B cell (primary cell): ENCODE measurements at regions not wholly inside any gene's neighbourhood (a gene's known extent, or its start where the extent isn't known, plus 50 kb on each side); places are given as distances from the start of the nearest gene placed in this dataset.
A peak's percentile ranks its signal among the peaks of the same experiment; 100 is the strongest.

Source experiments
- ATAC-seq: fragments of 200-7000 bp; cut with Tn5 transposase; one replicate; pipeline ENCODE4 v1.10.0; 2021; ENCODE audit warnings: low read depth, mild to moderate bottlenecking, moderate number of reproducible peaks, moderate library complexity
- CTCF ChIA-PET: fragments of 350-600 bp; sonication (Branson Sonifier 250); formaldehyde crosslinking; loops from one replicate; lab custom pipeline; 2021; ENCODE audit warnings: antibody characterized with exemption, inconsistent platforms; lab: Charles Lee
- POLR2A ChIA-PET: fragments of 350-600 bp; sonication (Branson Sonifier 250); formaldehyde crosslinking; loops from one replicate; lab custom pipeline; 2021; ENCODE audit warnings: antibody characterized with exemption; lab: Charles Lee
- DNase-seq: peaks from one replicate; pipeline ENCODE4 v3.0.0; 2013
- H2AFZ ChIP-seq: 2 replicates; pipeline ENCODE4 v1.6.1; 2012; ENCODE audit warnings: mild to moderate bottlenecking, low read depth, low read length; ENCODE audit not compliant: insufficient read depth, poor library complexity, severe bottlenecking
- H3K27ac ChIP-seq, 2 donors: 1 replicate in 1 of 2; 2 replicates in 1 of 2; pipeline ENCODE4 v1.5.1; 2012 to 2013; ENCODE audit warnings: low read length in 2 of 2, mild to moderate bottlenecking in 2 of 2, moderate library complexity in 1 of 2
- H3K27me3 ChIP-seq, 4 experiments: fragments of 200-600 bp in 1 of 4; sonication (generic) in 1 of 4; replicated peaks in 1 of 4; 1 replicate in 2 of 4; 2 replicates in 2 of 4; pipeline versions ENCODE4 v1.6.1 to v1.7.0; 2013 to 2016; ENCODE audit warnings: low read length in 3 of 4, mild to moderate bottlenecking in 2 of 4, mixed read lengths in 1 of 4, moderate library complexity in 1 of 4; ENCODE audit not compliant: insufficient read depth in 4 of 4, control insufficient read depth in 3 of 4; ENCODE audit errors: control extremely low read depth in 1 of 4
- H3K36me3 ChIP-seq, 2 experiments: replicated peaks in 1 of 2; 1 replicate in 1 of 2; 2 replicates in 1 of 2; pipeline versions ENCODE4 v1.6.1 to v1.7.1; 2013; ENCODE audit warnings: low read length in 1 of 2; ENCODE audit not compliant: insufficient read depth in 2 of 2, control insufficient read depth in 1 of 2; ENCODE audit errors: control extremely low read depth in 1 of 2, extremely low read depth in 1 of 2
- H3K4me1 ChIP-seq, 2 donors: fragments of 200-600 bp in 1 of 2; sonication (generic) in 1 of 2; 1 replicate in 1 of 2; 2 replicates in 1 of 2; pipeline versions ENCODE4 v1.5.1 to v1.6.1; 2013 to 2017; ENCODE audit warnings: low read length in 2 of 2; ENCODE audit not compliant: control insufficient read depth in 2 of 2, insufficient read depth in 2 of 2
- H3K4me2 ChIP-seq: replicated peaks from 2 replicates; pipeline ENCODE3; 2012; ENCODE audit warnings: mild to moderate bottlenecking, low read depth, low read length; ENCODE audit not compliant: poor library complexity, severe bottlenecking
- H3K4me3 ChIP-seq, 5 experiments: fragments of 200-600 bp in 1 of 5; sonication (generic) in 1 of 5; 1 replicate in 3 of 5; 2 replicates in 2 of 5; pipeline versions ENCODE4 v1.5.1 to v1.7.0; 2011 to 2016; ENCODE audit warnings: low read length in 4 of 5, mild to moderate bottlenecking in 4 of 5, low read depth in 2 of 5, control low read depth in 1 of 5, moderate library complexity in 1 of 5; ENCODE audit not compliant: insufficient read depth in 1 of 5; ENCODE audit errors: control extremely low read depth in 1 of 5, extremely low read depth in 1 of 5
- H3K79me2 ChIP-seq: fragments of 200-600 bp; sonication (generic); one replicate; pipeline ENCODE4 v1.6.0; 2016; ENCODE audit warnings: low read length; ENCODE audit not compliant: control insufficient read depth, insufficient read depth
- H3K9ac ChIP-seq: fragments of 200-600 bp; sonication (generic); 2 replicates; pipeline ENCODE4 v1.6.1; 2017; ENCODE audit warnings: mild to moderate bottlenecking, low read length, moderate library complexity
- H3K9me3 ChIP-seq, 3 donors: one replicate each; pipeline versions ENCODE4 v1.6.1 to v1.7.1; 2013; ENCODE audit warnings: low read length in 2 of 3; ENCODE audit not compliant: control insufficient read depth in 2 of 3, insufficient read depth in 1 of 3; ENCODE audit errors: control extremely low read depth in 1 of 3
- H4K20me1 ChIP-seq: 2 replicates; pipeline ENCODE4 v1.6.0; 2012; ENCODE audit warnings: mild to moderate bottlenecking, low read length; ENCODE audit not compliant: insufficient read depth, control insufficient read depth, poor library complexity, severe bottlenecking
- H3K27ac Mint-ChIP-seq: one replicate; pipeline ENCODE4 v1.8.0; 2021; ENCODE audit warnings: mixed read lengths
- H3K27me3 Mint-ChIP-seq: one replicate; pipeline ENCODE4 v1.8.0; 2021; ENCODE audit warnings: mixed read lengths
- H3K4me1 Mint-ChIP-seq: one replicate; pipeline ENCODE4 v1.8.0; 2021; ENCODE audit warnings: mixed read lengths
- H3K4me3 Mint-ChIP-seq: one replicate; pipeline ENCODE4 v1.8.0; 2021; ENCODE audit warnings: mixed read lengths
- H3K9me3 Mint-ChIP-seq: one replicate; pipeline ENCODE4 v1.8.0; 2022; ENCODE audit warnings: mixed read lengths; ENCODE audit not compliant: insufficient read depth
- EZH2 ChIP-seq: IDR thresholded peaks from 2 replicates; pipeline ENCODE4 v1.6.1; 2012; ENCODE audit warnings: borderline replicate concordance, low read depth, mild to moderate bottlenecking, moderate library complexity, low read length; ENCODE audit not compliant: insufficient read depth, poor library complexity, severe bottlenecking
- WGBS: methylation state at CpG from one replicate; pipeline ENCODE4 v1.1.5; 2013; ENCODE audit warnings: missing lambda C conversion rate; ENCODE audit not compliant: insufficient coverage; 5-methylcytosine and 5-hydroxymethylcytosine counted together
- intact Hi-C: fragments of 100-400 bp; cut with micrococcal nuclease; formaldehyde crosslinking; loops from one replicate; pipeline ENCODE4 v1.10.0; 2022
- TF ChIP-seq, protein P1 (sequence below): fragments of 200-600 bp; IDR thresholded peaks from one replicate; pipeline ENCODE4 v1.8.0; 2022; ENCODE audit warnings: antibody characterized with exemption, mild to moderate bottlenecking

DNA sequence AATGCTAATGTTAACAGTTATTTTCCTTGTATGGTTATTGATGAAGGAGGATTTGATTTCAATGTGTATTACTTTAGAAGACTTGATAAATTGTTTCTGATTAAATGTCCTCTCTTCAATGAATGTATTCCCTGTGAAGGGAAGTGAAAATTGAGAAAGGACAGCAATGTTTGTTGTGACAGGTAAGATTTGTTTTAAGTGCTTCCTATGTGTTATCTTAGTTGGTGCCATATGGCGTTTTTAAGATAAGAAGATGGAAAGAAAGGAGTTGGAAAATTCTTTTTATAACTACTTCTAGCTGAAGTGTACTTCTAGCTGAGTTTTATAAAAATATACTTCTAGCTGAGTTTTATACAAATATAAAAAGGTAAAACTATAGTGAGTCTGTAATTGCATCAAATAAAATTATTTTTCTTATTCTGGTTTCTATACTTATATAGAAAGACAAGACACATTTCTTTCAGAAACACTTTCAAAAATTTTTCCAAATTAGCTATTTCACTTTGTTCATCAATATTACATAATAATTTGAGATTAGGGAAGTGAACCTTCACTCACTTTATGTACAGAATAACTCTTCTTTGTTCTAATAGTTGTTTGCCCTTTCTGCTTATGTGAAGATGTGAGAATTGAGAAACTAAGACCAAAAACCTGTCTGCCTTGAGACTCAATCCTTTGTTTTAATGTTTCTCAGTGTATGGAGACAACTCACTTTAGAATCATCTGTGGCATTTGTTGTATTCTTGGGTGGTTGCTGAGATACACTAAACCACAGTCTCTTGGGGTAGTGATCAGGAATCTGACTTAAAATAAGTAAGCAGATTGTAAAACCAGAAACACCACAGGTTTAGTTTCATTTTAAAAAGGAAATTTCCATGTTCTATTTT, 382.9 kb upstream of the B3GALT2 start:
- no peak overlapping the region for H3K4me3 Mint-ChIP-seq
- DNase-seq (peak; percentile 8), ATAC-seq (no peak)
- no peaks in the 10 kb centered on the region for H3K9me3 Mint-ChIP-seq
- no peaks in the 10 kb centered on the region for H3K79me2 ChIP-seq
- peaks cover 4 to 17% of the 10 kb centered on the region in 2 donors for H3K4me1 ChIP-seq
- peaks cover 2% of the 10 kb centered on the region for H3K27me3 Mint-ChIP-seq
- peak overlapping the region in 1 of 2 donors; percentile 45 for H3K27ac ChIP-seq
- H3K4me2 ChIP-seq: peak overlapping the region; percentile 2
- no peak overlapping the region for H3K4me3 ChIP-seq
- H2AFZ ChIP-seq: no peak overlapping the region
- H3K27ac Mint-ChIP-seq: no peak overlapping the region
- WGBS: no CpG with 5 or more reads among the region's 1 CpG
- no peaks in the 10 kb centered on the region for H3K27me3 ChIP-seq
- intact Hi-C loops: loop anchor here (2.0 kb wide), 1 partner anchor 33 kb away; no protein-coding TSS in a partner anchor
- H3K9me3 ChIP-seq: no peaks in the 10 kb centered on the region
- POLR2A ChIA-PET: no interaction called here
- peaks cover 21% of the 10 kb centered on the region for H3K4me1 Mint-ChIP-seq
- no peaks in the 10 kb centered on the region for H3K36me3 ChIP-seq
- no peak for TF ChIP-seq EZH2
- TF ChIP-seq, protein P1, sequence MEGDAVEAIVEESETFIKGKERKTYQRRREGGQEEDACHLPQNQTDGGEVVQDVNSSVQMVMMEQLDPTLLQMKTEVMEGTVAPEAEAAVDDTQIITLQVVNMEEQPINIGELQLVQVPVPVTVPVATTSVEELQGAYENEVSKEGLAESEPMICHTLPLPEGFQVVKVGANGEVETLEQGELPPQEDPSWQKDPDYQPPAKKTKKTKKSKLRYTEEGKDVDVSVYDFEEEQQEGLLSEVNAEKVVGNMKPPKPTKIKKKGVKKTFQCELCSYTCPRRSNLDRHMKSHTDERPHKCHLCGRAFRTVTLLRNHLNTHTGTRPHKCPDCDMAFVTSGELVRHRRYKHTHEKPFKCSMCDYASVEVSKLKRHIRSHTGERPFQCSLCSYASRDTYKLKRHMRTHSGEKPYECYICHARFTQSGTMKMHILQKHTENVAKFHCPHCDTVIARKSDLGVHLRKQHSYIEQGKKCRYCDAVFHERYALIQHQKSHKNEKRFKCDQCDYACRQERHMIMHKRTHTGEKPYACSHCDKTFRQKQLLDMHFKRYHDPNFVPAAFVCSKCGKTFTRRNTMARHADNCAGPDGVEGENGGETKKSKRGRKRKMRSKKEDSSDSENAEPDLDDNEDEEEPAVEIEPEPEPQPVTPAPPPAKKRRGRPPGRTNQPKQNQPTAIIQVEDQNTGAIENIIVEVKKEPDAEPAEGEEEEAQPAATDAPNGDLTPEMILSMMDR: no peak
- H4K20me1 ChIP-seq: no peaks in the 10 kb centered on the region
- CTCF ChIA-PET: no interaction called here
- no peak overlapping the region for H3K9ac ChIP-seq

DNA sequence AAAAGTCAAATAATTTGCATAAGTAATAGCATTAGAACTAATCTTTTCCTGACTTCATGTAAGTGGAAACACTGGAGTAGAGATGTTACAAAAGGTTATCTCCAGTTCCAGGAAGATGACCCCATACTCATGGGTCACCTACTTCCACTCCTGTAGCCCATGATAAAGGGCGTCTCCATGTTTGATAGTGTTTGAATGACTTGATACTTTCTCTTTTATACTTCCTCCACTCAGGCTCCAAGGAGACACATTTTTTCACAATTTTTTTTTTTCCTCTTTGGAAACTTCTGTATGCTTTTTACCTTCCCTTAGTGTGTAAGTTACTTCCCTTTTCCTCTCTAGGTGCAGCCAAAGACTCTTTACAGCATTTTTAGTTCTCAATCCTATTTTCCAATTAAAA, 382.1 kb upstream of the B3GALT2 start:
- CTCF ChIA-PET: no interaction called here
- no peak overlapping the region for H3K9ac ChIP-seq
- no CpG with 5 or more reads among the region's 1 CpG for WGBS

More for the DNA sequence above, 382.1 kb upstream of the B3GALT2 start:
- Histone ChIP-seq H3K36me3 (no peaks in the 10 kb centered on the region), H3K4me1 (peaks cover 4 to 17% of the 10 kb centered on the region in 2 donors), H4K20me1 (no peaks in the 10 kb centered on the region), H3K27ac (no peak overlapping the region), H2AFZ (no peak overlapping the region), H3K27me3 (no peaks in the 10 kb centered on the region), H3K9me3 (no peaks in the 10 kb centered on the region), H3K79me2 (no peaks in the 10 kb centered on the region), H3K4me3 (no peak overlapping the region), H3K4me2 (no peak overlapping the region)
- DNase-seq (no peak), ATAC-seq (no peak)
- no peak for TF ChIP-seq EZH2
- TF ChIP-seq, protein P1: no peak
- peaks cover 21% of the 10 kb centered on the region for H3K4me1 Mint-ChIP-seq
- H3K27me3 Mint-ChIP-seq: peaks cover 2% of the 10 kb centered on the region
- POLR2A ChIA-PET: no interaction called here
- no peaks in the 10 kb centered on the region for H3K9me3 Mint-ChIP-seq
- intact Hi-C loops: loop anchor here (2.0 kb wide), 1 partner anchor 32 kb away; no protein-coding TSS in a partner anchor
- H3K27ac Mint-ChIP-seq: no peak overlapping the region
- no peak overlapping the region for H3K4me3 Mint-ChIP-seq
